A549 (cell line): ENCODE measurements at regions not wholly inside any gene's neighbourhood (a gene's known extent, or its start where the extent isn't known, plus 50 kb on each side); places are given as distances from the start of the nearest gene placed in this dataset.

Experiments
- ATAC-seq, 2 experiments: fragments of 200-7000 bp in 1 of 2; fragments of >200 bp in 1 of 2; cut with Nextera tagmentation in 1 of 2; cut with Tn5 transposase in 1 of 2; 3 replicates each; pipeline versions ENCODE4 v1.8.0 to v1.9.1; 2018 to 2020; ENCODE audit warnings: mild to moderate bottlenecking in 1 of 2, moderate library complexity in 1 of 2
- CTCF ChIA-PET: fragments of 300-600 bp; sonication (Branson Sonifier 250); formaldehyde crosslinking; extraction: SDS; loops from one replicate; lab custom pipeline; 2021; ENCODE audit warnings: antibody characterized with exemption, inconsistent platforms; lab: Yijun Ruan, JAX
- POLR2A ChIA-PET: fragments of 350-600 bp; formaldehyde crosslinking; extraction: SDS; loops from one replicate; lab custom pipeline; 2021; ENCODE audit warnings: antibody characterized with exemption, inconsistent platforms; lab: Yijun Ruan, JAX
- DNase-seq, 2 experiments: peaks; one replicate each; pipeline versions ENCODE4 v3.0.0 to v3.0.0-alpha.2; 2011 to 2016; ENCODE audit warnings: low read depth in 1 of 2, low spot score in 1 of 2
- FAIRE-seq: peaks from 2 replicates; lab custom pipeline; 2011; peaks lifted over from hg19 to GRCh38; lab: Jason Lieb, UNC
- H3K27ac ChIP-seq, 2 experiments: fragments of >200 bp; sonication (Bioruptor Twin); formaldehyde crosslinking; 3 replicates each; pipeline ENCODE4 v1.5.1; 2016 to 2017
- H3K4me1 ChIP-seq: fragments of >200 bp; sonication (Bioruptor Twin); formaldehyde crosslinking; 3 replicates; pipeline ENCODE4 v1.6.1; 2016
- H3K4me2 ChIP-seq: fragments of >200 bp; sonication (Bioruptor Twin); formaldehyde crosslinking; 3 replicates; pipeline ENCODE4 v1.6.1; 2016
- H3K4me3 ChIP-seq: fragments of >200 bp; sonication (Bioruptor Twin); formaldehyde crosslinking; 3 replicates; pipeline ENCODE4 v1.5.1; 2016
- H3K9me3 ChIP-seq: fragments of >200 bp; sonication (Bioruptor Twin); formaldehyde crosslinking; 3 replicates; pipeline ENCODE4 v1.6.1; 2016
- ATOH8 ChIP-seq: fragments of 250-450 bp; sonication (Bioruptor Pico); IDR thresholded peaks from 2 replicates; pipeline ENCODE4 v1.5.0; 2020; ENCODE audit warnings: low read depth, mild to moderate bottlenecking, moderate library complexity
- CBX2 ChIP-seq: fragments of 200-600 bp; sonication (generic); IDR thresholded peaks from 2 replicates; pipeline ENCODE4 v1.6.1; 2016; ENCODE audit warnings: low read depth, mild to moderate bottlenecking, borderline replicate concordance
- CBX8 ChIP-seq: fragments of 200-600 bp; sonication (generic); IDR thresholded peaks from 2 replicates; pipeline ENCODE4 v1.6.1; 2016
- CHD2 ChIP-seq: fragments of 150-350 bp; IDR thresholded peaks from 2 replicates; pipeline ENCODE4 v1.6.1; 2014; ENCODE audit warnings: low read length; ENCODE audit not compliant: partially characterized antibody
- CHD4 ChIP-seq: fragments of 200-600 bp; sonication (generic); IDR thresholded peaks from 2 replicates; pipeline ENCODE4 v1.6.1; 2016; ENCODE audit warnings: antibody characterized with exemption, mild to moderate bottlenecking, borderline replicate concordance
- E2F6 ChIP-seq: IDR thresholded peaks from 2 replicates; pipeline ENCODE4 v1.6.1; 2012; ENCODE audit warnings: low read depth, borderline replicate concordance
- EHF ChIP-seq: fragments of 250-450 bp; sonication (Bioruptor Pico); IDR thresholded peaks from 2 replicates; pipeline ENCODE4 v1.5.0; 2020; ENCODE audit warnings: mild to moderate bottlenecking
- EHMT2 ChIP-seq: fragments of 200-600 bp; sonication (generic); IDR thresholded peaks from 2 replicates; pipeline ENCODE4 v1.6.1; 2016; ENCODE audit warnings: antibody characterized with exemption, low read depth, mild to moderate bottlenecking, moderate library complexity
- FOSL2 ChIP-seq, 2 experiments: fragments of 450-650 bp in 1 of 2; fragments of >200 bp in 1 of 2; sonication (Bioruptor Twin) in 1 of 2; formaldehyde crosslinking; IDR thresholded peaks; 2 replicates each; pipeline versions ENCODE4 v1.5.0 to v1.6.1; 2016 to 2020; ENCODE audit warnings: mild to moderate bottlenecking in 1 of 2, moderate library complexity in 1 of 2
- HES2 ChIP-seq: fragments of >200 bp; sonication (Bioruptor Twin); formaldehyde crosslinking; IDR thresholded peaks from 2 replicates; pipeline ENCODE4 v1.6.1; 2016
- HMGXB4 ChIP-seq: fragments of 250-450 bp; sonication (Bioruptor Pico); IDR thresholded peaks from 2 replicates; pipeline ENCODE4 v1.5.0; 2021; ENCODE audit warnings: mild to moderate bottlenecking, moderate library complexity, borderline replicate concordance
- JUNB ChIP-seq: fragments of >200 bp; sonication (Bioruptor Twin); formaldehyde crosslinking; IDR thresholded peaks from 2 replicates; pipeline ENCODE4 v1.6.1; 2016
- MAFK ChIP-seq: fragments of 450-650 bp; IDR thresholded peaks from 2 replicates; pipeline ENCODE4 v1.6.1; 2014; ENCODE audit not compliant: partially characterized antibody
- MYC ChIP-seq: IDR thresholded peaks from 2 replicates; pipeline ENCODE4 v1.6.1; 2012; ENCODE audit warnings: mild to moderate bottlenecking, inconsistent platforms, low read length, improper control_type of control experiment, borderline replicate concordance
- RCOR1 ChIP-seq: fragments of 150-350 bp; IDR thresholded peaks from 2 replicates; pipeline ENCODE4 v1.6.1; 2014; ENCODE audit warnings: antibody characterized with exemption, low read length, low read depth
- REST ChIP-seq: fragments of 200-600 bp; sonication (generic); IDR thresholded peaks from 2 replicates; pipeline ENCODE4 v1.6.1; 2016; ENCODE audit warnings: antibody characterized with exemption, mild to moderate bottlenecking, moderate library complexity
- SREBF2 ChIP-seq: fragments of 450-650 bp; IDR thresholded peaks from 2 replicates; pipeline ENCODE4 v1.6.1; 2014; ENCODE audit warnings: mild to moderate bottlenecking, moderate library complexity
- TP53 ChIP-seq: fragments of 250-450 bp; sonication (Bioruptor Pico); IDR thresholded peaks from 2 replicates; pipeline ENCODE4 v1.5.0; 2021; ENCODE audit warnings: mild to moderate bottlenecking, moderate library complexity
- USF2 ChIP-seq: fragments of 450-650 bp; IDR thresholded peaks from 2 replicates; pipeline ENCODE4 v1.6.1; 2014; ENCODE audit warnings: antibody characterized with exemption
- ZC3H11A ChIP-seq: fragments of 450-650 bp; IDR thresholded peaks from 2 replicates; pipeline ENCODE4 v1.6.1; 2014; ENCODE audit warnings: antibody characterized with exemption, mild to moderate bottlenecking
- ZSCAN20 ChIP-seq: fragments of 250-450 bp; sonication (Bioruptor Pico); IDR thresholded peaks from 2 replicates; pipeline ENCODE4 v1.8.0; 2022; ENCODE audit warnings: mild to moderate bottlenecking, moderate library complexity
- WGBS: methylation state at CpG from one replicate; pipeline ENCODE4 v1.1.6; 2017; ENCODE audit errors: missing lambda C conversion rate; 5-methylcytosine and 5-hydroxymethylcytosine counted together

GRCh38 chr6:11656491-11656890, 118.9 kb downstream of the TMEM170B start:
- ChIA-PET POLR2A (interaction anchor here (1.9 kb wide), 1 partner anchor 634 kb away, joined by 5 read pairs; the partner anchor contains the start of gene EDN1), CTCF (interaction anchor here (0.6 to 4.2 kb wide), 45 partner anchors 10 to 631 kb away, joined by 3 to 49 read pairs (median 4); no protein-coding TSS in a partner anchor)
- Histone ChIP-seq H3K4me1 (peaks cover 35% of the 10 kb centered on the region), H3K9me3 (no peaks in the 10 kb centered on the region), H3K4me3 (no peak overlapping the region), H3K27ac (peak overlapping the region; percentile 80 to 89; a peak in 5 of 6 replicates)
- DNase-seq: no peak
- no peak for FAIRE-seq
- no peak for ATAC-seq
- whole genome bisulfite sequencing: 93% methylated on average over 7 of the region's 7 CpGs
- TF ChIP-seq REST (no peak), SREBF2 (no peak), MYC (no peak), E2F6 (no peak), CHD2 (no peak), EHF (CRISPR knock-in tag) (no peak), HMGXB4 (CRISPR knock-in tag) (no peak), ZC3H11A (no peak), TP53 (CRISPR knock-in tag) (no peak), JUNB (no peak)
- TF ChIP-seq, all 56 proteins: peak for 0
- no peak overlapping the region for H3K4me2 ChIP-seq

- Histone ChIP-seq H3K4me3 (no peak overlapping the region), H3K27ac (no peak overlapping the region), H3K4me2 (no peak overlapping the region), H3K4me1 (peaks cover 13% of the 10 kb centered on the region), H3K9me3 (peaks cover 9% of the 10 kb centered on the region; the same call in 1 of the 3 replicates)
- ATAC-seq: no peak
- ChIA-PET CTCF (no interaction called here), POLR2A (no interaction called here)
- DNase-seq: no peak
- no peak for FAIRE-seq
- 48% methylated on average over 2 of the region's 2 CpGs for WGBS
- TF ChIP-seq CBX2: no peak
- TF ChIP-seq HMGXB4 (CRISPR knock-in tag): no peak
- TF ChIP-seq RCOR1: no peak
- TF ChIP-seq FOSL2 (IDR thresholded peaks at IDR 0.05): no peak
- no peak for TF ChIP-seq FOSL2 (CRISPR knock-in tag; IDR thresholded peaks at IDR 0.05)
- no peak for TF ChIP-seq EHF (CRISPR knock-in tag)
- no peak for TF ChIP-seq ZSCAN20 (CRISPR knock-in tag)
- no peak for TF ChIP-seq CHD2
- no peak for TF ChIP-seq HES2
- no peak for TF ChIP-seq REST
- TF ChIP-seq USF2: no peak
- TF ChIP-seq CBX8: no peak
- TF ChIP-seq MAFK: no peak
- TF ChIP-seq CHD4: no peak
- TF ChIP-seq ATOH8 (CRISPR knock-in tag): no peak
- TF ChIP-seq MYC: no peak
- TF ChIP-seq EHMT2: no peak
These were observed 118.8 kb downstream of the ADTRP start for GRCh38 chr6:11659757-11660156.
